Upper lobe of right lung (tissue), 1 donor: ENCODE measurements at regions not wholly inside any gene's neighbourhood (a gene's known extent, or its start where the extent isn't known, plus 50 kb on each side); places are given as distances from the start of the nearest gene placed in this dataset.

Experiments used
- ATAC-seq: fragments of 200-7000 bp; cut with Tn5 transposase; one replicate; pipeline ENCODE4 v1.9.1; 2020; ENCODE audit warnings: mild to moderate bottlenecking, moderate library complexity
- DNase-seq: peaks from one replicate; pipeline ENCODE4 v3.0.0-alpha.2; 2020
- H3K27ac ChIP-seq: fragments of 200-600 bp; one replicate; pipeline ENCODE4 v1.8.0; 2022
- H3K27me3 ChIP-seq: fragments of 200-600 bp; one replicate; pipeline ENCODE4 v1.8.0; 2022; ENCODE audit warnings: mild to moderate bottlenecking
- H3K36me3 ChIP-seq: fragments of 200-600 bp; one replicate; pipeline ENCODE4 v1.8.0; 2022
- H3K4me1 ChIP-seq: fragments of 200-600 bp; one replicate; pipeline ENCODE4 v1.8.0; 2022
- H3K4me3 ChIP-seq: fragments of 200-600 bp; one replicate; pipeline ENCODE4 v1.8.0; 2022; ENCODE audit warnings: mild to moderate bottlenecking
- H3K9me3 ChIP-seq: fragments of 200-600 bp; one replicate; pipeline ENCODE4 v1.8.0; 2022
- intact Hi-C: fragments of 100-400 bp; cut with DNase I; formaldehyde crosslinking; loops from one replicate; pipeline ENCODE4 v1.11.0; 2022
- TF ChIP-seq, protein P1 (sequence below): fragments of 200-600 bp; IDR thresholded peaks from one replicate; pipeline ENCODE4 v1.8.0; 2022; ENCODE audit warnings: antibody characterized with exemption
- donor health status: DM: no; HTN: yes; CAD: no; lungs with severe emphysema.

DNA sequence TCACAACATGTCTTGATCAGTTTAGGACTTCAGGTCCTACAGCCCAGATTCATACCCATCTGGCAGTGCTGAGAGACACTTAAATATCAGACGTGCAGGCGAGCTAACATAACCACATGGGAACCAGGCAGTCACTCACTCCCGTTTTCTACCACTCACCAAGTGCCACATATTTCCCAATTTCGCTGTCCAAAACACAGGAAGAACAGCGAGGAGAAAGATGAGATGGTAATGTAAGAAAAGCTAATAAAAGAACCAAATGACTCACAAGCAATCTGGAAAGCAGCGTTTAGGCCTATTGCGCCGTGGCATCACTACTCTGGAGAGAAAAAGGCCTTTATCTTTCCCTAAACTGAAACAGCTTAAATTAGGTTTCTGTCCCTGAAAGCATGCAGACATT is 647.8 kb upstream of the SLC39A10 start:
- ATAC-seq: no peak
- intact Hi-C loops: no loop called here
- TF ChIP-seq, protein P1, sequence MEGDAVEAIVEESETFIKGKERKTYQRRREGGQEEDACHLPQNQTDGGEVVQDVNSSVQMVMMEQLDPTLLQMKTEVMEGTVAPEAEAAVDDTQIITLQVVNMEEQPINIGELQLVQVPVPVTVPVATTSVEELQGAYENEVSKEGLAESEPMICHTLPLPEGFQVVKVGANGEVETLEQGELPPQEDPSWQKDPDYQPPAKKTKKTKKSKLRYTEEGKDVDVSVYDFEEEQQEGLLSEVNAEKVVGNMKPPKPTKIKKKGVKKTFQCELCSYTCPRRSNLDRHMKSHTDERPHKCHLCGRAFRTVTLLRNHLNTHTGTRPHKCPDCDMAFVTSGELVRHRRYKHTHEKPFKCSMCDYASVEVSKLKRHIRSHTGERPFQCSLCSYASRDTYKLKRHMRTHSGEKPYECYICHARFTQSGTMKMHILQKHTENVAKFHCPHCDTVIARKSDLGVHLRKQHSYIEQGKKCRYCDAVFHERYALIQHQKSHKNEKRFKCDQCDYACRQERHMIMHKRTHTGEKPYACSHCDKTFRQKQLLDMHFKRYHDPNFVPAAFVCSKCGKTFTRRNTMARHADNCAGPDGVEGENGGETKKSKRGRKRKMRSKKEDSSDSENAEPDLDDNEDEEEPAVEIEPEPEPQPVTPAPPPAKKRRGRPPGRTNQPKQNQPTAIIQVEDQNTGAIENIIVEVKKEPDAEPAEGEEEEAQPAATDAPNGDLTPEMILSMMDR: no peak

DNA sequence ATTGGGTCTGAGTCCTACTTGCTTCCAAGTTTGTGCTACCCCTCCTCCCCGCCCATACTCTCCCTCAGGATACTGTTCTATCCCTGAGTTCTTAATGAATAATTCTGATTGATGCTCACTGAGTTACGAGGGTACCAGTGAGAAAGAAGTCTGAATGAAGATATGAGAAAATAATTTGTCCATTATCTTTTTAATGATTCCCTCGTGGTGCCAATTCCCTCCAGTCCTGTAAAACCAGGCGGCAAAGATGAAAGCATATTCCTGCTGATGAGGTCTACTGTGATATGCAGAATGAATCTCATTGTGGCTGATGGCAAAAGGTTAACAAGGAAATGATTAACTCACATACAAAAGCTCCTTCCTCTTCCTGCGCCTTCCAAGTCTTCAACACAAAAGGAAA is 650.2 kb upstream of the SLC39A10 start:
- DNase-seq (no peak), ATAC-seq (no peak)
- Histone ChIP-seq H3K27ac (no peak overlapping the region), H3K4me3 (no peak overlapping the region), H3K27me3 (no peaks in the 10 kb centered on the region), H3K9me3 (no peaks in the 10 kb centered on the region), H3K36me3 (no peaks in the 10 kb centered on the region), H3K4me1 (no peaks in the 10 kb centered on the region)
- intact Hi-C loops: no loop called here
- TF ChIP-seq, protein P1: no peak

More for the DNA sequence above, 647.8 kb upstream of the SLC39A10 start:
- H3K4me3 ChIP-seq: no peak overlapping the region
- no peak for DNase-seq
- no peak overlapping the region for H3K27ac ChIP-seq
- no peaks in the 10 kb centered on the region for H3K9me3 ChIP-seq
- H3K36me3 ChIP-seq: no peaks in the 10 kb centered on the region
- H3K4me1 ChIP-seq: no peaks in the 10 kb centered on the region
- H3K27me3 ChIP-seq: no peaks in the 10 kb centered on the region

DNA sequence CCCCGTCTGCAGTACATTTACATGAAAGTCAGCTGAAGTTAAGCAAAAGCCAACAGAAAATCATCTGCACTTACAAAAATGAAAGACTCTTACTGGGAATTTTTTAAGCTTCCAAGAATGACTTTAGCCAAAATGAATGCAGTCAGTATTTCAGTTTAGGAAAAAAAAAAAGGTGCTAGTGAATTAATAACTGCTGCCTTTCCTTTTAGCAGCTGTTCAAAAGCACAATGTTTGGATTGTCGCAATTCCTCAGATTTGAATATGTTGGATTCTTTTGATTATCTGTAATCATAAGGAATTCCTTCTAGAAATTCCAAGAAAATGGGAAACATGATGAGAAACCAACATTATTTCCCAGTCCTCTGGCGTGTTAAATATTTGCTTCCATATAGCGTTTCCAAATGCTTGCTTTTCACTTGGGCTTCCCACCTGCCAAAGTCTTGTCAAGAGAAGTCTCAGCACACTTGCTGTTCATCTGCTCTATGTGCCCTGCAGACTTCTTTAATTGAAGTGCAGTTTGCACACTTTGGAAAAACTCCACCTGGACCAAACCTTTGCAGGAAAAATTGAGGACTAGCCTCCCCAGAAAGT is 653.0 kb upstream of the SLC39A10 start:
- Histone ChIP-seq H3K4me1 (no peaks in the 10 kb centered on the region), H3K27ac (no peak overlapping the region), H3K36me3 (no peaks in the 10 kb centered on the region), H3K9me3 (no peaks in the 10 kb centered on the region), H3K4me3 (no peak overlapping the region), H3K27me3 (no peaks in the 10 kb centered on the region)
- intact Hi-C loops: no loop called here
- DNase-seq: no peak
- TF ChIP-seq, protein P1: no peak
- no peak for ATAC-seq

DNA sequence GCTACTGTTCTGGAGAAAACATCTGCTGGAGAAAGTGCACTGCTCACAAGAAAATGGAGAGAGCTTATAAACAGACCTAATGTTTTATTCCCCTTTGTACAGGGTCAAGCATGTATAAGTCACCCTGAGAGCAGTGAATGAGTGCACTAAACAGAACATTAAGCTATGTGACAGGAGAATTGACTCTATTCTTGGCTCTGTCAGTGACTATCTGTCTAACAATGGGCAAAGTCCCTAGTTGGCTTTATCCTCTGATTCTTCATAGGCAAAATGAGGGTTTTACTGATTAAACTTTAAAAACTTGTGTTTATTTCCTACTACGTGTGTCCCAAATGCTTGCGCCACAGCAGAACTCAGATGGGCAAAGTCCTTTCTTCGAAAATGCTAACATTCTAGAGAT is 655.1 kb upstream of the SLC39A10 start:
- H3K4me1 ChIP-seq: no peaks in the 10 kb centered on the region
- no peaks in the 10 kb centered on the region for H3K36me3 ChIP-seq
- H3K4me3 ChIP-seq: no peak overlapping the region
- intact Hi-C loops: no loop called here
- ATAC-seq (no peak), DNase-seq (no peak)
- no peaks in the 10 kb centered on the region for H3K9me3 ChIP-seq
- no peak overlapping the region for H3K27ac ChIP-seq
- TF ChIP-seq, protein P1: no peak
- H3K27me3 ChIP-seq: no peaks in the 10 kb centered on the region

DNA sequence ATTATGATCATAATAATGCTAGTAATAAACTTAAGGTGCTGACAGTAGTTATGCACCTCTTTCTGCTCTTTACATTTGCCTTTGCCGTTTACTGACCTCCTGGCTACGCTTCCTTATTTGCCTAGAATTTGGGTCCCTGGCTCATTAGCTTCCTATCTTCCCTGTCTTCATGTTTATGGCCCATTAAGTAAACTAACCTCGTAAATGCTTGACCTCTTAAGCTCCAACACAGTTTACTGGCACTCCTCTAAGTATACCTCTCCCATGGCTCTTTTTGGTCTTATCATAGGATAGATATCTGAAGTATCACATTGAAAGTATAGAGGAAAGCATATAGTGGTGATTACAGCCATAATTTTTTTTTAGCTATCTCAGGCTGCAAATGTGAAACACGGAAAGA is 657.3 kb upstream of the SLC39A10 start:
- TF ChIP-seq, protein P1: no peak
- no peak for ATAC-seq
- no peak for DNase-seq
- intact Hi-C loops: no loop called here
- no peak overlapping the region for H3K4me3 ChIP-seq
- no peaks in the 10 kb centered on the region for H3K36me3 ChIP-seq
- no peaks in the 10 kb centered on the region for H3K4me1 ChIP-seq
- H3K27ac ChIP-seq: no peak overlapping the region
- H3K9me3 ChIP-seq: no peaks in the 10 kb centered on the region
- H3K27me3 ChIP-seq: no peaks in the 10 kb centered on the region

DNA sequence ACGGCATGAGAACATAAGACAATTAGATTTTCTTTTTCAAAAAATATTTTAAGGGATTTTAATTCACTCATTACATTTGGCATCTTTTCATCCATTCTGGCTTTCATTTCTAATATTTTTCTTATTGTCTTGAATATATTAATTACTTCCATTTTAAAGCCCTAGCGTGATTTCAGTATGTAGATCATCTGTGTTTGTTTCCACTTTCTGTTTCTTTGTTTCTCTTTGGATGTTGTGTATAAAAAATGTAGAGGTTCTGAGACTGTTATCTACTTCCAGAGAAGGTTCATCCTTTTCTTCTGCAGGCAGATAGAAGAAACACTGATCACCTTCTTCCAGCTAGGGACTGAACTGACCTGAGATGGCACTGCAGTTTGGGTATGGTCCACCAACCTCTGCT is 664.4 kb upstream of the SLC39A10 start:
- intact Hi-C loops: no loop called here
- no peak for DNase-seq
- Histone ChIP-seq H3K27me3 (no peaks in the 10 kb centered on the region), H3K4me1 (no peaks in the 10 kb centered on the region), H3K4me3 (no peak overlapping the region), H3K36me3 (no peaks in the 10 kb centered on the region), H3K27ac (no peak overlapping the region), H3K9me3 (no peaks in the 10 kb centered on the region)
- TF ChIP-seq, protein P1: no peak
- ATAC-seq: no peak
